ENCODE measurements at regions not wholly inside any gene's neighbourhood (a gene's known extent, or its start where the extent isn't known, plus 50 kb on each side); places are given as distances from the start of the nearest gene placed in this dataset.

DNA sequence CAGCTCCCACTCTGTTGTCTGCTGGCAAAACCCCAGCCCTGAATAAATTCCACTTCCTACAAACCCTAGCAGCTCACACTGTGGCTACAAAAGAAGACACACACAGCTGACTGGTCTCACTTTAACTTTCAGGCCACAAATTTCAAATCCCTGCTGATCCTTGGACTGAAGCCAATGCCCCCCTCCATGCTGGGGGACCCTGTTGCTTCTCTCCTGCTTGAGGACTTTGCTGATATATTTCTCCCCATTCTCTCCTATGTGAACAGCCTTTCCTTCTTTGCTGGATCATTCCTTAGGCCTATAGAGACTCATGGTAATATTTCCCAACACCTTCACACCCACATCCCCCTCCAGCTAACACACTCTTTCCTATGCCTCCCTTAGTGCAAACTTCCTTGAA, 79.6 kb upstream of the ADRA1B start:
- H3K27me3 ChIP-seq = no peaks in the 10 kb centered on the region
- H3K4me3 ChIP-seq (replicated peaks in 1 of 3) = no peak overlapping the region
- TF ChIP-seq, protein P1, sequence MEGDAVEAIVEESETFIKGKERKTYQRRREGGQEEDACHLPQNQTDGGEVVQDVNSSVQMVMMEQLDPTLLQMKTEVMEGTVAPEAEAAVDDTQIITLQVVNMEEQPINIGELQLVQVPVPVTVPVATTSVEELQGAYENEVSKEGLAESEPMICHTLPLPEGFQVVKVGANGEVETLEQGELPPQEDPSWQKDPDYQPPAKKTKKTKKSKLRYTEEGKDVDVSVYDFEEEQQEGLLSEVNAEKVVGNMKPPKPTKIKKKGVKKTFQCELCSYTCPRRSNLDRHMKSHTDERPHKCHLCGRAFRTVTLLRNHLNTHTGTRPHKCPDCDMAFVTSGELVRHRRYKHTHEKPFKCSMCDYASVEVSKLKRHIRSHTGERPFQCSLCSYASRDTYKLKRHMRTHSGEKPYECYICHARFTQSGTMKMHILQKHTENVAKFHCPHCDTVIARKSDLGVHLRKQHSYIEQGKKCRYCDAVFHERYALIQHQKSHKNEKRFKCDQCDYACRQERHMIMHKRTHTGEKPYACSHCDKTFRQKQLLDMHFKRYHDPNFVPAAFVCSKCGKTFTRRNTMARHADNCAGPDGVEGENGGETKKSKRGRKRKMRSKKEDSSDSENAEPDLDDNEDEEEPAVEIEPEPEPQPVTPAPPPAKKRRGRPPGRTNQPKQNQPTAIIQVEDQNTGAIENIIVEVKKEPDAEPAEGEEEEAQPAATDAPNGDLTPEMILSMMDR (IDR thresholded peaks at IDR 0.05) = no peak
- no peaks in the 10 kb centered on the region for H3K4me1 ChIP-seq
- H3K27ac ChIP-seq = no peak overlapping the region
- DNase-seq = peak in 1 of 2 donors; percentile 3
- H3K36me3 ChIP-seq = no peaks in the 10 kb centered on the region
- no peaks in the 10 kb centered on the region for H3K9me3 ChIP-seq
- intact Hi-C loops (cut with DNase I) = no loop called here

DNA sequence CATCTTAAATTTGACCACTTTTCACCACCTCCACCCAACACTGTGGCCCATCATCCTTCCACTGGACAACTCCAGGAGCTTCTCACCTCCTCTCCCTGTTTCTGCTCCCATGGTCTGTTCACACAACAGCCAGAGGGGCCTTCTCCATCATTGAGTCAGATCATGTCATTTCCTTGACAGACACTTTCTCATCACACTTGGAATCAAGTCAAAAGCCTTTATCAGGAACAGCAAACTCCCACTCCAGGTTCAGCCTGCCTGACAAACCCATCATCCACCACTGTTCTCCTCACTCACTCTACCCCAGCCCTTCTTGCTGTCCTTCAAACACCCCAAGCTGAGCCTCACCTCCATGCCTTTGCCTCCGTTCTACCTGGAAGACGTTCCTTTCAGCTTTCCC, 78.4 kb upstream of the ADRA1B start:
- 91% methylated on average over 2 of the region's 2 CpGs for WGBS, 2 donors
- no peak for TF ChIP-seq POLR2A (IDR thresholded peaks at IDR 0.05)
- TF ChIP-seq, protein P1 (IDR thresholded peaks at IDR 0.05) = no peak
- DNase-seq = no peak

DNA sequence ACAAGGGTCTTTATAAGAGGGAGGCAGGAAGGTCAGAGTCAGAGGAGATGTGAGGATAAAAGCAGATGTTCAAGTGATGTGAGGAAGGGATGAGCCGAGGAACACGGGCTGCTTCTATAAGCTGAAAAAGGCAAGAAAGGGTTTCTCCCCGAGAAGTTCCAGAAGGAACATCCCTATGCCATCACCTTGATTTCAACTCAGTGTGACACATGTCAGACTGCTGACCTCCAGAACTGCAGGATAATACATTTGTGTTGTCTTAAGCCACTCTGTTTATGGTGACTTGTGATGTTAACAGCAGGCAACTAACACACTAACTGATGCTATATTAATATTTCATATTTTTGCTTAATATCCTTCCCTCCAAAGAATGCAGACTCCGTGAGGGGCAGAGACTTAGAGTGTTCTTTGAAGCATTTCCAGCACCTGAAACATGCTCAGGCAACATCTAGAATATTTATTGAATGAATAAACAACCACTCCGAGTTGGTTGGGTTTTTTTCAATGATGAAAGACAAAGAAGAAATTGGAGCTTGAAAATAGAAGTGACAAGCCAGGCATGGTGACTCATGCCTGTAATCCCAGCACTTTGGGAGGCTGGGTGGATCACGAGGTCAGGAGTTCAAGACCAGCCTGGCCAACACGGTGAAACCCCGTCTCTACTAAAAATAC, 77.6 kb upstream of the ADRA1B start:
- intact Hi-C loops (cut with DNase I) = no loop called here
- Histone ChIP-seq H3K4me3 (replicated peaks in 1 of 3) (no peak overlapping the region), H3K27ac (no peak overlapping the region), H3K9me3 (no peaks in the 10 kb centered on the region), H3K4me1 (no peaks in the 10 kb centered on the region), H3K36me3 (no peaks in the 10 kb centered on the region), H3K27me3 (no peaks in the 10 kb centered on the region)
- DNase-seq = no peak
- TF ChIP-seq, protein P1 (IDR thresholded peaks at IDR 0.05) = no peak
- TF ChIP-seq POLR2A (IDR thresholded peaks at IDR 0.05) = no peak
- 70 to 74% methylated on average over 8 of the region's 8 CpGs for WGBS, 2 donors

More for the DNA sequence above, 78.4 kb upstream of the ADRA1B start:
- Histone ChIP-seq H3K36me3 (no peaks in the 10 kb centered on the region), H3K4me3 (replicated peaks in 1 of 3) (no peak overlapping the region), H3K27me3 (no peaks in the 10 kb centered on the region), H3K9me3 (no peaks in the 10 kb centered on the region), H3K4me1 (no peaks in the 10 kb centered on the region), H3K27ac (no peak overlapping the region)
- intact Hi-C loops (cut with DNase I) = no loop called here

DNA sequence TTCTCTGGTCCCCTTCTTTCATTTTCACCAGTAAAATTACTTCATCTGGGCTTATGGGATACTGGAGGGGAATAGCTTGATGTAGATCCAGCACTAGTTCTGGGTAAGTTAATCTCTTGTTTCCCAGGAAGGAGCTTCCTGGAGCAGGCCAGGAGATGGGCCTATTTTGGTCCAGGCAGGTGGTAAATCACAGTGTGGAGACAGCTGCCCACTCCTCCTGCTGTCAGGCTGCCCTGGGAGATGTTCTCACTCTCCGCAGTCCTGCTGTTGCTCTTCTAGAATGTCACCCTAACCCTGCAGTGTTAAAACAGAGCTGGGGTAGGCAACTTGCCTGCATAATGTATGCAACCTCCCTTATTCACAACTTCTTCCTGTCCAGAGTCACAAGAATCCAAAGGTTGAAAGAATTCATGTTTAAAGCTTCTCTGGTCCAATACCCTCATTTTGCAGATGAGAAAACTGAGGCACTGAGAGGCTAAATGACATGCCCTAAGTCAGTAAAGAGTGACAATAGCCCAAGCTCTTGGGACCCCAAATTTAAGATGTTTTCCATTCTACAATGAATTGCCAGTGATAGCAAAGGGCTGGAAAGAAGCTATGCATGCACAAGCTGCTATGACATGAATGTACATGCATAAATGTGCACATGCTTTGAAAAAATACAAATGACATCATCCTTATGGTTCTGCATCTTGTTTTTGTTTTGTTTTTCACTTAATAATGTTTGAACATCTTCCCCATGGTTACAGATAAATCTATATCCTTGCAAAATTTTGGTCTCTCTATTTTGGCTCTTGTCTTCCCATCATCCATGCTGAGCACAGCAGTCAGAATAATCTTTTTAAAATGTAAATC, 71.8 kb upstream of the ADRA1B start:
- Histone ChIP-seq H3K27ac (no peak overlapping the region), H3K36me3 (no peaks in the 10 kb centered on the region), H3K4me1 (no peaks in the 10 kb centered on the region), H3K4me3 (replicated peaks in 1 of 3) (no peak overlapping the region), H3K27me3 (no peaks in the 10 kb centered on the region), H3K9me3 (no peaks in the 10 kb centered on the region)
- no peak for TF ChIP-seq POLR2A (IDR thresholded peaks at IDR 0.05)
- TF ChIP-seq, protein P1 (IDR thresholded peaks at IDR 0.05) = no peak
- WGBS, 2 donors = 89 to 100% methylated on average over 1 of the region's 1 CpG
- no peak for DNase-seq
- intact Hi-C loops (cut with DNase I) = no loop called here

DNA sequence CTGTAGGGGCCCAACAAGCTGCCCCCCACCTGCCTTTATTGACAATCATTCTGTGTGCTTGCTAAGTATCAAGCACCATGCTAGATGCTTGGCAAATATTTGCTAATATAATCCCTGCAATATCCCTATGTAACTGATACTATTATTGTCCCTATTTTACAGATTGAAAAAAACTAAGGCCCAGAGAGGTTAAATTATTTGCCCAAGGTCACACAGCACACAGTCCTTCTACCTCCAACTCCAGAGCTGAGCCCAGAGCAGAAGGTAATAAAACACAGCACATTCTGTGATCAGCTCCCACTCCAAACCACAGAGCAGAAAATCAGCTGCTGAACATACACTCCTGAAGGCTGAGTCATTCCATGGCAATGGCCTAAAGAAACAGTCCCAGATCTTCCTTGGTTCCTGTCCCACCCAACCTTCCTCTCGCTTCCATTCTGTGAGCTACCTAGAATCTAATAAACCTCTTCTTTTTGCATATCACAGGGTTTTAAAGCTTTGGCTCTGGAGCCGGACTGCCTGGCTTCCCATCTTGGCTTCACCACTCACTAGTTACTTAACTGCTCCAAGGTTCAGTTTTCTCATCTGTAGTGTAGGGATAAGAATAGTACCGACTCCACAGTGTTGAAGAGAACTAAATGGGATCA, 66.7 kb upstream of the ADRA1B start:
- H3K27me3 ChIP-seq = no peaks in the 10 kb centered on the region
- no peaks in the 10 kb centered on the region for H3K36me3 ChIP-seq
- H3K4me1 ChIP-seq = peaks cover 3 to 5% of the 10 kb centered on the region in 2 donors
- 89 to 95% methylated on average over 3 of the region's 3 CpGs for WGBS, 2 donors
- H3K4me3 ChIP-seq (replicated peaks in 1 of 3) = no peak overlapping the region
- intact Hi-C loops (cut with DNase I) = no loop called here
- peak; percentile 6 to 10 for DNase-seq
- H3K9me3 ChIP-seq = no peaks in the 10 kb centered on the region
- H3K27ac ChIP-seq = no peak overlapping the region
- TF ChIP-seq, protein P1 (IDR thresholded peaks at IDR 0.05) = no peak
- no peak for TF ChIP-seq POLR2A (IDR thresholded peaks at IDR 0.05)
